MM.1S (cell line): ENCODE measurements at regions not wholly inside any gene's neighbourhood (a gene's known extent, or its start where the extent isn't known, plus 50 kb on each side); places are given as distances from the start of the nearest gene placed in this dataset.

Experiments
- DNase-seq: peaks from one replicate; pipeline ENCODE4 v3.0.0-alpha.2; 2015
- H2AFZ ChIP-seq: fragments of 300-600 bp; sonication (generic); 2 replicates; pipeline ENCODE4 v1.6.0; 2016; ENCODE audit warnings: antibody characterized with exemption, low read length
- H3F3A ChIP-seq: fragments of 300-600 bp; sonication (generic); 2 replicates; pipeline ENCODE4 v1.6.1; 2016; ENCODE audit warnings: mild to moderate bottlenecking, antibody characterized with exemption, low read length, moderate library complexity, mixed read lengths; ENCODE audit not compliant: insufficient read depth
- H3K27ac ChIP-seq: fragments of 300-600 bp; sonication (generic); 2 replicates; pipeline ENCODE4 v1.5.1; 2016; ENCODE audit warnings: mild to moderate bottlenecking, low read length
- H3K27me3 ChIP-seq: fragments of 300-600 bp; sonication (generic); replicated peaks from 2 replicates; pipeline ENCODE4 v1.6.0; 2016; ENCODE audit warnings: low read length; ENCODE audit not compliant: insufficient read depth
- H3K36me3 ChIP-seq: fragments of 300-600 bp; sonication (generic); replicated peaks from 2 replicates; pipeline ENCODE4 v1.6.1; 2016; ENCODE audit warnings: mild to moderate bottlenecking, low read length, mixed read lengths; ENCODE audit not compliant: insufficient read depth
- H3K4me1 ChIP-seq: fragments of 300-600 bp; sonication (generic); 2 replicates; pipeline ENCODE4 v1.6.1; 2016; ENCODE audit warnings: low read length, mixed read lengths
- H3K4me2 ChIP-seq: fragments of 300-600 bp; sonication (generic); 2 replicates; pipeline ENCODE4 v1.6.0; 2016; ENCODE audit warnings: low read depth, low read length
- H3K4me3 ChIP-seq: fragments of 300-600 bp; sonication (generic); 2 replicates; pipeline ENCODE4 v1.5.1; 2016; ENCODE audit warnings: low read length, mixed read lengths
- H3K79me2 ChIP-seq: fragments of 300-600 bp; sonication (generic); 2 replicates; pipeline ENCODE4 v1.6.1; 2016; ENCODE audit warnings: mixed run types, low read length, mixed read lengths
- H3K9ac ChIP-seq: fragments of 300-600 bp; sonication (generic); 2 replicates; pipeline ENCODE4 v1.6.1; 2016; ENCODE audit warnings: low read length, mixed read lengths
- H3K9me2 ChIP-seq: fragments of 300-600 bp; sonication (generic); replicated peaks from 2 replicates; pipeline ENCODE4 v1.6.1; 2016; ENCODE audit warnings: mild to moderate bottlenecking, low read length, mixed read lengths; ENCODE audit not compliant: insufficient read depth
- H3K9me3 ChIP-seq: fragments of 300-600 bp; sonication (generic); replicated peaks from 2 replicates; pipeline ENCODE4 v1.6.1; 2016; ENCODE audit warnings: mild to moderate bottlenecking, low read length, mixed read lengths; ENCODE audit not compliant: insufficient read depth
- H4K20me1 ChIP-seq: fragments of 300-600 bp; sonication (generic); 2 replicates; pipeline ENCODE4 v1.6.1; 2016; ENCODE audit warnings: mild to moderate bottlenecking, low read length, moderate library complexity, mixed read lengths; ENCODE audit not compliant: insufficient read depth
- CTCF ChIP-seq: fragments of 300-600 bp; sonication (generic); IDR thresholded peaks from 2 replicates; pipeline ENCODE4 v1.5.1; 2016; ENCODE audit warnings: antibody characterized with exemption, low read length, mixed read lengths
- EZH2 ChIP-seq: fragments of 300-600 bp; sonication (generic); optimal IDR thresholded peaks from 2 replicates; pipeline ENCODE3; 2017; ENCODE audit warnings: low read depth, mild to moderate bottlenecking, antibody characterized with exemption, low read length, mixed read lengths
- EZH2phosphoT487 ChIP-seq: fragments of 300-600 bp; sonication (generic); IDR thresholded peaks from 2 replicates; pipeline ENCODE4 v1.6.1; 2018; ENCODE audit warnings: antibody characterized with exemption, low read length

- no peaks in the 10 kb centered on the region for H3K79me2 ChIP-seq
- no peaks in the 10 kb centered on the region for H3K36me3 ChIP-seq
- no peaks in the 10 kb centered on the region for H3K27me3 ChIP-seq
- H2AFZ ChIP-seq: no peak overlapping the region
- no peak for DNase-seq
- no peak overlapping the region for H3K27ac ChIP-seq
- H3K9me3 ChIP-seq: no peaks in the 10 kb centered on the region
- H3K9ac ChIP-seq: no peak overlapping the region
- H3K9me2 ChIP-seq: no peaks in the 10 kb centered on the region
- H3F3A ChIP-seq: no peaks in the 10 kb centered on the region
- no peaks in the 10 kb centered on the region for H4K20me1 ChIP-seq
- H3K4me3 ChIP-seq: no peak overlapping the region
- TF ChIP-seq EZH2 (no peak), CTCF (no peak), EZH2phosphoT487 (no peak)
- H3K4me1 ChIP-seq: no peaks in the 10 kb centered on the region
- no peak overlapping the region for H3K4me2 ChIP-seq
These were observed 102.5 kb upstream of the CELF2 start for GRCh38 chr10:10915215-10915614.

GRCh38 chr10:10917031-10917430 is 100.6 kb upstream of the CELF2 start:
- Histone ChIP-seq H3F3A (no peaks in the 10 kb centered on the region), H3K4me3 (no peak overlapping the region), H3K36me3 (no peaks in the 10 kb centered on the region), H3K4me1 (no peaks in the 10 kb centered on the region), H3K9me3 (no peaks in the 10 kb centered on the region), H2AFZ (no peak overlapping the region), H3K27ac (no peak overlapping the region), H4K20me1 (no peaks in the 10 kb centered on the region), H3K4me2 (no peak overlapping the region), H3K9ac (no peak overlapping the region), H3K27me3 (no peaks in the 10 kb centered on the region), H3K79me2 (no peaks in the 10 kb centered on the region), H3K9me2 (no peaks in the 10 kb centered on the region)
- no peak for DNase-seq
- TF ChIP-seq CTCF (no peak), EZH2 (no peak), EZH2phosphoT487 (no peak)

GRCh38 chr10:10919976-10920375 is 97.7 kb upstream of the CELF2 start:
- no peak overlapping the region for H3K9ac ChIP-seq
- H2AFZ ChIP-seq: no peak overlapping the region
- H3K4me1 ChIP-seq: no peaks in the 10 kb centered on the region
- no peak for TF ChIP-seq EZH2phosphoT487
- TF ChIP-seq EZH2: no peak
- TF ChIP-seq CTCF: no peak
- H3K27me3 ChIP-seq: no peaks in the 10 kb centered on the region
- no peaks in the 10 kb centered on the region for H3K9me3 ChIP-seq
- no peak overlapping the region for H3K4me3 ChIP-seq
- H3K36me3 ChIP-seq: no peaks in the 10 kb centered on the region
- no peak overlapping the region for H3K4me2 ChIP-seq
- H3K79me2 ChIP-seq: no peaks in the 10 kb centered on the region
- H3F3A ChIP-seq: no peaks in the 10 kb centered on the region
- no peak for DNase-seq
- H3K9me2 ChIP-seq: no peaks in the 10 kb centered on the region
- no peaks in the 10 kb centered on the region for H4K20me1 ChIP-seq
- no peak overlapping the region for H3K27ac ChIP-seq
